Left cardiac atrium (tissue), 4 donors: ENCODE measurements at regions not wholly inside any gene's neighbourhood (a gene's known extent, or its start where the extent isn't known, plus 50 kb on each side); places are given as distances from the start of the nearest gene placed in this dataset.
A peak's percentile ranks its signal among the peaks of the same experiment; 100 is the strongest.

ENCODE experiments used
- ATAC-seq, 2 donors: fragments of 200-7000 bp; cut with Tn5 transposase; one replicate each; pipeline ENCODE4 v1.9.1; 2020; ENCODE audit warnings: mild to moderate bottlenecking in 2 of 2, moderate library complexity in 2 of 2
- DNase-seq: peaks from one replicate; pipeline ENCODE4 v3.0.0-alpha.2; 2020
- intact Hi-C, 2 donors: fragments of 100-400 bp; cut with DNase I; formaldehyde crosslinking; loops; one replicate each; pipeline versions ENCODE4 v1.14.1 to v1.15.1; 2022 to 2023
- donor health status: DM: no; HTN: yes; CAD: no.
- donor health status: DM: no; HTN: yes; CAD: no; lungs with severe emphysema.
- donor health status: DM: yes; HTN: yes; CAD: no.
- donor health status: Dilated cardiomyopathy.

DNA sequence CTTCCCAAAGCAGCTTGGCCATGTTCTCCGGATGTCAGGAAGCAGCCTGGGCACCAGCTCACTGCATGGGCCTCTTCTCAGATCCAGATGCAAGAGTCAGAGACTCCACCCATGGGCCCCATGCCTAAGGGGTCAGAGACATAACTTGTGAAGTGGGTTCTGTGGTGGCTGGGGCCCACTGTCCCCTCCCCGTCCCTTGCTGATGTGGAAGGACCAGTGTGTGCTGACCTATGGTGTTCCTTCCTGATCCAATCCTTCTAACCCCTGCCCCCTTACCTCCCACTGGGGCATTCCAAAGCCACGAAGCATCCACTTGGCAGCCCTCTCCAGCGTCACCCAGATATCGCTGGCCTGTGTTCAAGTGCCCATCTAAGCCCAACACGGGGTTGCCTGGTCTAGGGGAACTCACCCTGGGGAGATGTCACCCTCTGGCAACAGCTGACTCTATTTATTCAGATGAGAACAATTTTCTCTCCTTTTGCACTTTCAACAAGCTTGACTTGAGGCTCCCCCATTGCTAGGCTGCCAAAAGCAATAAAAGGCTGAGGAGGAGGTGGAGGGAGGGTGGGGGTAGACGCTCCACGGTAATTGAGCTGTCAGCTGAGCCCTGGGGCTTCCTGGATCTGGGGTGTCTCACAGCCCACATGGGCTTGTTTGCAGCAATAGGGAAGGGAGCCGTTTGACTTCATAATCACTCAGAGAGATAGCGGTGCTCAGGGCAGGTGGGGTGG lies 158.5 kb downstream of the ADAMTS15 start:
- ATAC-seq (peak; percentile 20 to 55), DNase-seq (peak; percentile 80)
- intact Hi-C loops: no loop called here

DNA sequence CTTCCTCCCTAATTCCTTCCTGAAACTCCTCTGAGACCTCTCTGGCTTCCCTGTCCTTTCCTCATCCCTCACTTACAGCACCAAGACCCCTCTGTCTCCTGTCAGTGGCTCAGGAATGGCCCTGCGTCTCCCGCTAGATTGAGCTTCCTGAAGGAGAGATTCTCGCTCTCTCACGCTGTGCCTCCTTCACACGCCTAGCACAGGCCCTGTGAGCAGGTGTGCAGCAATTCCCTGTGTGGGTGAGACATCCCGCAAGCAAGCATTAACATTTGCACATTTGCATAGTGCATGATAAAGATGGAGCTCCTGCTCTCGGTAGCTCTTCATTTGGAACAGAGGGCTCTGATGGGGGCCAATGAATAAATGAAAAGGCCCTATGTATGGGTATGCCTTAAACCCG lies 159.8 kb downstream of the ADAMTS15 start:
- intact Hi-C loops: no loop called here
- DNase-seq (no peak), ATAC-seq (no peak)

DNA sequence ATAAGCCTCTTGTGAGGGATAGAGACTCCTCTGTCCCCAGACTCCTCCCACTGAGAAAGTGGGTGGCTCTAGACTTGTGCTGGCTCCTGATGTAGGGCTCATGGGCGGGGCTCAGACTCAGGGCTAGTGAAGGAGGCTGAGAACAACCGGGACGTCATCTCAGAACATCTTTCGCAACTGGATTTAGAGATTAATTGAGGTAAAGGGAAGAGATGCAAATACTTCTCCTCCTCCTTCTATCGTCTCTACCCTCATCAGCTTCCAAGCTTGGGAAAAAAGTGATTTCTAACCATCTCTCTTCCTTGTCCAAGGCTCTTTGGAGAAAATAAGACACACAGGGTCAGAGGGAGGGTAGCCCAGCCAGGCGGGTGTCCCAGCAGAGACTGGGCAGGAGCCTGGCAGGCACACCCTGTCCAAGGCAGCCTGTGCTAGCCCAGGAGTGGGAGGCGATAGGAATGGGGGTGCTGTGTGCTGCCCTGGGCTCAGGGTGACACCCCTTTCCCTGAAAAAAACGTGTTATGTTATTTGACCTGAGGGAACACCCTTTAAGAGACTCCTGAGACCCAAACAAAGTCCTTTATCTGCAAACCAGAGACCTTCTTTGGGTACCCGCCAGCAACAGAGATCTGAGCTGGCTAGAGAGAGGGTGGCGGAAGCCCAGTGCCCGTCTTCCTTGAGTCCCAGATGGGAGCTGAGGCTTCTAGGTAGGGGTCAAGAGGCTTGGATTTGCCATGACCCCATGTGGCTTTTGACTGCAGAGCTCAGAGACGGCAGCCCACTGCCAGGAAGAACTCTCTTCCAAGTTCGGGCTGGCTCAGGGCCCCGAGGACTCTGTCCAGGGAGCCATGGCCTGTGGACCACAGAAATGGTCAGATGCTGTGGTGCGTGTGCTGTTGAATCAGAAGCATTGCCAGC lies 160.9 kb downstream of the ADAMTS15 start:
- DNase-seq (peak; percentile 90), ATAC-seq (peak; percentile 76 to 91)
- intact Hi-C loops: no loop called here

- DNase-seq: no peak
- intact Hi-C loops: no loop called here
- peak in 1 of 2 donors; percentile 2 for ATAC-seq
Observed at GRCh38 chr11:130611791-130612251, 163.4 kb downstream of the ADAMTS15 start.

DNA sequence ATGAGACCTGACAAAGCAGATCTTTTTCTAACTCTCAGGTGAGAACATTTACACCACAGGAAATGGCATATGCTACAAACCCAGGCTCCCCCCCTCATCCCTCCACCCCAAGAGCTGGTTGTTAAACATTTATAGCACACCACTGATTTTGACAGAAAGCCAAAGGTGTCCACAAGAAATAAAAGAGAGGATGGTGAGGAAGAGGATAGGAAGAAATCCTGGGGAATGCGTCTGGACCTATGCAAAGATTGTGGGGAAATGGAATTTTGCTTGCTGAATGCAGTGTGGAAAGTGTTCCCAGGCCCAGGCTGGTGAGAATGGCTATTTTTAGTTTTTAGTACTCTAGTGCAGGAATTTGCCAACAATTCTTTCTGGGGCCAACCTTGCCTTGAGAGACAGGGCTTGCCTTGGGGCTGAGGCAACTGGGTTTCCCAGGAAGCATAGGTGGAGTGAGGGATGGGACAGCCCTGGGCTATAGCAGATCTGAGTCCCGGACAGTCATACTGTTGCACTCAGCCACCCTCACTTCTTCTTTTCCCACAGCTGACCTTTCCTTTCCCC lies 163.9 kb downstream of the ADAMTS15 start:
- ATAC-seq: peak in 1 of 2 donors; percentile 15
- no peak for DNase-seq
- intact Hi-C loops: no loop called here

DNA sequence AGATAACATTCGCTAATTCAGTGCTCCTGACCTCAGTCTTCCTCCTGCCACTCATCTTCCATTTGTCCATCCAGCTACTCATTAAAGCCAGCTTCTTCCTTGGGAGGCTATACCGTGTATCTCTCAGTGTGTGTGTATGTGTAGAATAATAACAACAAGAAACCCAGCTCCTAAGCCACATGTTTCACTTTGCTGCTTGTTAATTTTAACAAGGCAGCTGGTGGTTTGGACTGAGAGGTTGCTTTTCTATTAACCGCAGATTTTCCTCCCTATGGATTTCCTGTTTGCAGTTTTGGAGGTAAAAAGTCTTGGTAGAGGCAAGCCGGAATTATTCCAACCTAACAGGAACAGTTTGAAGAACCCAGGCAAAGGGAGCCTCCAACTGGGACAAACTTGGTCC lies 165.0 kb downstream of the ADAMTS15 start:
- ATAC-seq (no peak), DNase-seq (no peak)
- intact Hi-C loops: no loop called here

DNA sequence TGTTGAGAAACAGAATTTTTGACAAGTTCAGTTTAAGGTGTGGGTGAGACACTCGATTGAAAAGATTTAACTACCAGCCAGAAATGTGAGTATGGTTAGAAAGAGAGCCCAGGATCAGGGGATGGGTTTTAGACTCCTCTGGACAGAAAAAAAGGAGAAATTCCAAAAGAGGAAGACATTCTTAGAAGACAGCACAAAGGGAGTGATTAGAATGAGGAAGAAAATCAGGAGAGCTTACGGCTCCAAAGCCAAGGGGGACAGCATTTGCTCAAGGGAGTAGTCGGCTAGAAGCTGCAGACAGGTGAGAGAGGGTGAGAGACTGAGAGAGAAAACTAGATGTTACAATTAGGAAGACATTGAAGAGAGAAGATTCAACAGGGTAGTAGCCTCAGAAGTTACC lies 166.1 kb downstream of the ADAMTS15 start:
- no peak for DNase-seq
- intact Hi-C loops: no loop called here
- ATAC-seq: no peak

DNA sequence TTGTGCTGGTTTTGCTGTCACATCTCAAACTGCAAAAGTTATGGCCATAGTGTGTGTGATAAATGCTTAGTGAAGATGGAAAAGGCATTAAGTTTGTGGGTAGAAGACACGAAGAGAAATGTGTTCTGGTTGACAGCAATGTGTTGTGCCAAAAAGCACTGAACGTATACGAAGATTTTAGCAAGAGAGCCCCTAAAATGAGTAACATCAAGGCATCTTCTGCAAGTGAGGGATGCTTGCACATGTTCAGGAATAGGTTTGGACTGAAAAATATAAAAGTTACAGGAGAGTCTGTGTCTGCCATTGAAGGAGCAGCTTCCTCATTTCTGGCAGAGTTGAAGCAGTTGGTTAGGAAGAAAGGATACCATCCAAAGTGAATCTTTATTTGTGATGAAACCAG lies 167.1 kb downstream of the ADAMTS15 start:
- ATAC-seq (no peak), DNase-seq (no peak)
- intact Hi-C loops: no loop called here

DNA sequence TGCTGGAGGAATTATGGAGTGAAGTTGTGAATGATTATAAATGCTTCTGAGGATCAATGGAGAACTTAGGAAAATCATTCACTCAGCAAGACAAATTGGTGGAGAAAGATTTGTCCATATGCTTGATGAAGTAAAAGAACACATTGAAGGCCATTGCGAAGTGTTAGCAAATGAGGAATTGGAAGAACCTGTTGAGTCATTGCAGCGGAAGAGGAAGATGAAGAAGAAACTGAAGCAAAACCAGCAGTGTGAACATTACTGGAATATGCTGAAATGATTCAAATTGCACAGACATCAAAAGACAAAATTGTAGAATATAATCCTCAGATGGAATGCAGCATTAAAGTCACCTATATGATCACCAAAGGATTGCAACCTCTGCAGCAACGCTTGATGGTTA lies 168.1 kb downstream of the ADAMTS15 start:
- intact Hi-C loops: no loop called here
- ATAC-seq: no peak
- no peak for DNase-seq

- intact Hi-C loops: no loop called here
- no peak for DNase-seq
Observed at GRCh38 chr11:130617001-130617400, 168.6 kb downstream of the ADAMTS15 start.

DNA sequence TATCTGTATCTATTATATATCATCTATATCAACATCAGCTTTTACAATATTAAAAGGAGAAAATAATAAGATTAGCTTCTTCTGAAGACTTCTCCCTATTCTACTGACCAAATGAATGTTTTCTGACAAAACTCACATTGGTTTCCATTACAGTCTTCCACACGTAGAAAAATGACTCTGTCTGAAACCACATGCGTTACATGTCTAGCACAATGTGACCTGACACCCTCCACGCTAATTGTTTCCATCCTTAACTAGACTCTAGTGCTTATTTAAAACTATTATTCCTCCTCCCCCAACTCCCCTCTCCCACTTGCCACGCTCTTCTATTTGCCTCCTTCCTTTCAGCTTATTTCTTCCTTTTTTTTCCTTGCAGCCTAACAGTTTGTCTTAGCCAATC lies 172.1 kb downstream of the ADAMTS15 start:
- DNase-seq (no peak), ATAC-seq (no peak)
- intact Hi-C loops: no loop called here

More at GRCh38 chr11:130617001-130617400, 168.6 kb downstream of the ADAMTS15 start:
- no peak for ATAC-seq

GRCh38 chr11:130622141-130622542 lies 173.7 kb downstream of the ADAMTS15 start:
- ATAC-seq (no peak), DNase-seq (no peak)
- intact Hi-C loops: no loop called here

DNA sequence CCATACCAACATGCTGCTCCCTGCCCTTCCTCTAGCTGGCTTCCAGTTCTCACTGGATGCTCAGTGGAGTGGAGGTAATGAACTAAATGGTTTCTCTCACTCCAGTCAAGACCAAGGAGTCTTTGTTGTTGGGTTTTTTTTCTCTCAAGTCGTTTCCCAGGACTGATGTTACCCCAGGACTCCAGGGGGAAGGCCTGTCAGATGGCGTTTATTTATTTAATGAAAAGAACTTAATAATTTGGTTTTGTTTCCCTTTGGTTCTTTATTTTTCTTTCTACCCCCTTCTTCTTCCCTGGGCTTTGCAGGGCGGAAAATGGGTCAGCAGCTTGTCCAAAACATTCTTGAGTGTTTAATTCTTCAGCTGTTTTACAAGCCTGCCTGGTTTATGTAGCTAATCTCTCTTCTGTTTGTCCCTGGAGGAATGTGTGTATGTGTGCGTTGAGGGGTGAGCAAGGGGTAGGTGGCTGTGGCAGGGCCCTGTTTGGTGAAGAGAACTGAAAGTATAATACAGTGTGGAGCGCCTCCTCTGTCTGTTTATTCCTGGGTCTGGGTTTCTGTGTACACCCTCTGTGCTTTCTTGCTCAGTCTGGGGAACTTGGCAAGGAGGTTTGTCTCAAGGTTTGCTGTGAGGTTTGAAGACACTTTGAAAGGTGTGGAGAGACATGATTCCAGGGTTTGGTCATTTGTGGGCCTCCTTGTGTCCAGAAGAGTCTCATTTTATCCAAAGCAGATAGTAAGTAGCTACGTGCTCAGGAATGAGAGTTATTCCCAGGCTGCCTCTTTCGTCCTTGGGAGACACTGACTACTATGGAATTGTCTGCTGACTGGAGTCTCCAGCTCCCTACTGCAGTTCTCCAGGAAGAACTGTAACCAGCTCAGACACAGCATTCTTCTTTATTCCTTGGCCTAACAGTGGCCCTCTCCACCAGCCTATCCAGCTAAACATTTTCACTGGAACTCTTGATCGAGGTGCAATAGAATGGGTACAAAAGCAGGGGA lies 175.5 kb downstream of the ADAMTS15 start:
- ATAC-seq (peak; percentile 85 to 87), DNase-seq (no peak)
- intact Hi-C loops: no loop called here

DNA sequence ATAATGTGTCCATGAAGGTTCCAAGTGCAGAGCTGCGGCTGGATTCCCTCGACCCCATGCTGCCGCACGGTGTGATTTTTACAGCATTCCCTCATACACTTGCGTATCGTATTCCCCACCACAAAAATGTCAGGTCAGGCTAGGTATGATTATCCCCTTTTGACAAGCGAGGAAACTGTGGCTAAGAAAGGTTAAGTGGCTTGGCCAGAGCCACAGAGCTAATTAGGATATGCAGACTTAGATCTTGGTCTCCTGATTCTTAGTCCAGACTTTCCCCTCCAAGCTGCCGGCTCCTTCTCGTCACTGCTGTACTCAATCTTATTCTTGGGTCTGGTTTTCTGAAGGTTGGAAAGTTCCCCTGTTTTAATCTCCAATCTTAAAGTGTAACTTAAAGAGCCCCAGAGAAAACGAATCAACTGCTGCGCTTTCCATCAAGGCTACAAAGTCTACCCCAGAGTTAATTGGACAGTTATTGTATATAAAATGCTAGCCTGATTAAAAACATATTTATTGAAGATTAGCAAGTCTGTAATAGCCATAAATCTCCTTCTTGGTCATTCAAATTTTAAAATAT lies 176.6 kb downstream of the ADAMTS15 start:
- DNase-seq (no peak), ATAC-seq (no peak)
- intact Hi-C loops: no loop called here

DNA sequence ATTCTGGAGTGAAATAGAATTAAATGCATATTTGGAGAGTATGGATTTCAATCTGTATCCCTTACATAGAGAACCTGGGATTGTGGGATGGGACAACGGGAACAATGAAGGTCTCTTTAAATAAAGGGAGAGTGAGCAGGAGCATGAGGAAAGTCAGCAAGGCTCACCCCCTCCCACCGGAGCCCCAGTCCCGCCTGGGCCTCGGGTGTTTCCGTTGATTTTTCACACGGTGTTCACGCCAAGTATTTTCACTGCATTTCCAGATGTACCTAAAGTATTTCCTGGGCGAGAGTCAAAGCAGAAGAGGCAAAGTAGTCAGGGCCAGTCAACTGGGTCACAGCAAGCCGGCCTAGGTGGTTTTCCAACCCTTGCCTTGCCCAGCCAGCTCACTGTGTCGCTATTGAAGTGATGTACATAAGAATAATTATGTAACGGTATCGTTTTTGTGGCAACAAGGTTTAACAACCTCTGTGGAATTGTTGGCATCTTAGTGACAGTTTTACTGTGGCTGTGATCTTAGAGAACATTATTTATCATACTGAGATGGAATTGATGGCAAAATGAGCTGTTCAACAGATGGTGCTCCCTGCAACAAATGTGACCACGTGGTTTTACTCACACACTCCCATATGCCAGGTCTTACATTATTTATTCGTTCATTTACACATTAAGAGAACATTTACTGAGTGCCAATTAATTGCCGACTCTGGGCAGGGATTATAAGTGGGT lies 177.3 kb downstream of the ADAMTS15 start:
- ATAC-seq (no peak), DNase-seq (no peak)
- intact Hi-C loops: no loop called here

DNA sequence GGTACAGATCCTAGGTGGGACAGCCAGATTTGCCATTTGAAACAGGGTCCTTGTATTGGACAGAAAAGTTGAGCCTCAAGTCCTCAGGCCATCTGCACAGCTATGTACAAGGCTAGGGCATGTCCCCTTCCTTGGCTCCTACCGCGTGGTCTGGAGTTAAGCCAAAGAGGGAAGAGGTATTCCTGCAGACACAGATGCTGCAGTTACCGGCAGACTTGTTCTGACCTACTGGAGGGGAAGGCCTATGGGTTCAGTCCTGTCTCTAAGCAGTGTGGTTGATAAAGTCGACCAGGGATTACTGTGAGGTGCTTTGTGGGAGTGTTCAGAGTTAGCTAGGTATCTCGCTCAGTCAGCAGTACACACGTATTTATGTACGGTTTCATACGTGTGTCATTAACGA lies 180.6 kb downstream of the ADAMTS15 start:
- DNase-seq (no peak), ATAC-seq (peak in 1 of 2 donors; percentile 35)

DNA sequence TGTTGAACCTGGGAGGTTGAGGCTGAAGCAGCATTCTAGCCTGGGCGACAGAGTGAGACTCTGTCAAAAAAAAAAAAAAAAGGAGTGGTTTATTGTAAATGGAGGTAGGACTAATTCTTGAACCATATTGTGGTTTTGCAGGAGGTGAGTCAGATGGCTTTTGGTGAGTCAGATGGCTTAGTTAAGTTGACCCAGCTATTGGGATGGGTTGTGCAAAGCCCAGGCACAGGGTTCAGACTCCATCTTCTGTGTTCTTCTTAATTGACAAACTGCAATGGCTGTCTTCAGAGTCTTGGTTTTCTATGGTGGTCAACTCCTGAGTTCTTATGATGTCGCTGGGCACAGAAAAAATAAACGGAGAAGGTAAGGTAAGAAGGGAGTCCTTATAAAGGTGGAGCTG lies 182.7 kb downstream of the ADAMTS15 start:
- intact Hi-C loops: no loop called here
- DNase-seq (no peak), ATAC-seq (peak in 1 of 2 donors; percentile 60)

More for the DNA sequence above, 180.6 kb downstream of the ADAMTS15 start:
- intact Hi-C loops: no loop called here

DNA sequence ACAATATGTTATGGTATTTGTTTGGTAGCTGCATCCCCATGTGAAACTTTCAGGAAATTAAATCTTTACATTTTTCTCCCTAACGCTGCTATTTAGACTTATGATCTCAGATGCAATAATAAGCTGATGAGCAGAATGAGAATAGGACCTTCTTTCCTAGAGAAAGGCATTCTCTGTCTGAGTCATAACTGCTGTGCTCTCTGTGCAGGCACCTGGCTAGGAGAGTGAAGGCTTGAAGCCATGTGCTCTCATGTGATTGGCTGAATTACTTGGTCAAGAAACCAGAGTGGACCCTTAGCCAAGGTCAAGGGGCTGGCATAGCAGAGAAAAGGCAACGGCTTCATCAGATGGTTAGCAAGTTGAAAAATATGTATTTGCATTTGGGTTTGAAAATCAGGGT lies 185.0 kb downstream of the ADAMTS15 start:
- intact Hi-C loops: no loop called here
- ATAC-seq (no peak), DNase-seq (no peak)
